ENCODE measurements at regions not wholly inside any gene's neighbourhood (a gene's known extent, or its start where the extent isn't known, plus 50 kb on each side); places are given as distances from the start of the nearest gene placed in this dataset.

DNA sequence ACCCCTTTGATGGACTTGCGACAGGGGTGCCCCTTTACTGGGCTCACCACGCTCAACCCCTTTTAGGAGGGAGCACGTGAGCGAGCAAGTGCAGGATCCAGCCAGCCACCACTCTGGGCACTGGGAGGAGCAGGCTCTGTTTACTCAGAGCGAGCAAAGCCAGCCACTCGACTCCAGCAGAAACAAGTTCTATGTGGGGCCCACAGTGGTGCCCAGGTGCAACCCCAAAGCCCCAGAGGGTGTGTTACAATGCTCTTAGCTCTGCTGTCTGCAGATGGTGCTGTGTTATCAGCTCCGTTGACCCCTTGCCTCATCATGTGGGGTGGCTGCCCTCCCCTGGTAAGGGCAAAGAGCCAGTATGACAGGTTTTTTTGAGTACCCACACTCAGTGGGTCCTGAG lies 120.3 kb upstream of the SUCLG2 start:
- TF ChIP-seq, protein P1, sequence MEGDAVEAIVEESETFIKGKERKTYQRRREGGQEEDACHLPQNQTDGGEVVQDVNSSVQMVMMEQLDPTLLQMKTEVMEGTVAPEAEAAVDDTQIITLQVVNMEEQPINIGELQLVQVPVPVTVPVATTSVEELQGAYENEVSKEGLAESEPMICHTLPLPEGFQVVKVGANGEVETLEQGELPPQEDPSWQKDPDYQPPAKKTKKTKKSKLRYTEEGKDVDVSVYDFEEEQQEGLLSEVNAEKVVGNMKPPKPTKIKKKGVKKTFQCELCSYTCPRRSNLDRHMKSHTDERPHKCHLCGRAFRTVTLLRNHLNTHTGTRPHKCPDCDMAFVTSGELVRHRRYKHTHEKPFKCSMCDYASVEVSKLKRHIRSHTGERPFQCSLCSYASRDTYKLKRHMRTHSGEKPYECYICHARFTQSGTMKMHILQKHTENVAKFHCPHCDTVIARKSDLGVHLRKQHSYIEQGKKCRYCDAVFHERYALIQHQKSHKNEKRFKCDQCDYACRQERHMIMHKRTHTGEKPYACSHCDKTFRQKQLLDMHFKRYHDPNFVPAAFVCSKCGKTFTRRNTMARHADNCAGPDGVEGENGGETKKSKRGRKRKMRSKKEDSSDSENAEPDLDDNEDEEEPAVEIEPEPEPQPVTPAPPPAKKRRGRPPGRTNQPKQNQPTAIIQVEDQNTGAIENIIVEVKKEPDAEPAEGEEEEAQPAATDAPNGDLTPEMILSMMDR (IDR thresholded peaks at IDR 0.05; ENCODE audit: low read depth, low read length) = no peak
- no peak overlapping the region for H3K4me3 ChIP-seq (ENCODE audit: low read depth, low read length)

DNA sequence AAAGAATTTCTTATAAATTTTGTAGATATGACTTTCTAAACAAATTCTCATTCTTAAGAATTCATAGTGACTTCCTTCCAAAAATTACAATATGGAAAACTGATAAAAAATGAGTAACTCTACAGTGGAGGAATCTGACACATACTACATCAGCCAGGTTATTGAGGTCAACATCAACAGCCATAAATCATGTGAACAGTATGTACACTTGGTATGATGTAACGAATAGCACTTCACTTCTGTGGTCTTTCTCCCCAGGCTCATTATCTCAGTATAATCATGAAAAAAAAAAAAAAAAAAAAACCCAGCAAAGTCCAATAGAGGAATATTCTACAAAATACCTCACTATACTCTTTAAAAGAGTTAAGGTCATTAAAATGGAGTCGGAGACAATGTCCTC lies 111.2 kb upstream of the SUCLG2 start:
- TF ChIP-seq, protein P1 (IDR thresholded peaks at IDR 0.05; ENCODE audit: low read depth, low read length) = no peak
- H3K4me3 ChIP-seq (ENCODE audit: low read depth, low read length) = no peak overlapping the region

DNA sequence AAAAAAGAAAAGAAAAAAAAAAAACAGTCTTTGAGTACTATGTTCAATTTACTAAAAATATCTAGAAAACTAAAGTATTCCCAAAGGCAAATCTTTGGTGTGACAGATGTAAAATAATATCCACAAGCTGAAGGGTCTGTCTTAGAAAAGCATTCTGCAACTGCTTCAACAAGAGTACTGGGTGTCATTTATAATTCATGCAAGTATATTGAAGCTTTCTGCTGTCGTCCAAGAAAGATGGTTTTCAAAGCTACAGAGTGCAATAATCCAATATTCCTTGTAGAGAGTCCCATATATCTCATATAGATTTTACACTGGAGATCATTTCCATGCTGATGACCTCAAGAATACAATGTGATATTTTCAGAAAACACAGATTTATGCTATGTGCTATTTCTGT lies 90.9 kb upstream of the SUCLG2 start:
- H3K4me3 ChIP-seq (ENCODE audit: low read depth, low read length) = no peak overlapping the region
- TF ChIP-seq, protein P1 (IDR thresholded peaks at IDR 0.05; ENCODE audit: low read depth, low read length) = no peak

DNA sequence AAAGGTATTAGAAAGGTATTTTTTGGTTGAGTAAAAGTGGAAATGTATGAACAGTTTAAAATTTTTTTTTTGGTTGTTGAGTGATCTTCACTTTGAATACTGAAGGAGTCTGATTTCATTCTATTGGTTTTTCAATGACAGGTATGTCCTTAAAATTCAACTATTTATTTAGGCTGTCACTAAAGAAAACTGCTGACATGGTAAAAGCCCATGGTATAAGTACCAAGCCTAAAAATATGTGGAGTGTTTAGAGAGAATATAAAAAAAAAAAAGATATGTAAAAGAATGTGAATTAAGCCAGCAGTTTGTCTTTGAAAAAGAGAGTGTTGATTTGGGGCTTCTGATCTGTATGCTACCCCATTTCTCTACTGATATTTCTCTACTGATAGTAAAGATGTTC lies 90.3 kb upstream of the SUCLG2 start:
- TF ChIP-seq, protein P1 (IDR thresholded peaks at IDR 0.05; ENCODE audit: low read depth, low read length) = no peak

DNA sequence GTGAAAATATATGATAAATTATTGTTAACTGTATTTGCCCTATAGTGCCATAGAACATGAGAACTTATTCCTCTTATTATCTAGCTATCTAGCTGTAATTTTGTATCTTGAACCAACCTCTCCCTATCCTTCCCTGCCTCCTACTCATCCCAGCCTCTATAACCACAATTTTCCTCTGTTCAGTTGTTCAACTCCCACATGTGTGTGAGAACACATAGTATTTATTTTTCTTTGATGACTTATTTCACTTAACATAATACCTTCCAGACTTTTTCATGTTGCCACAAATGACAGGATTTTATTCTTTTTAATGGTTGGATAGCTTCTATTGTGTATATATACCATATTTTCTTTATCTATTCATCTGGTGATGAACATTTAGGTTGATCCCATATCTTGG lies 85.4 kb upstream of the SUCLG2 start:
- TF ChIP-seq, protein P1 (IDR thresholded peaks at IDR 0.05; ENCODE audit: low read depth, low read length) = no peak
- H3K4me3 ChIP-seq (ENCODE audit: low read depth, low read length) = no peak overlapping the region

More for the DNA sequence above, 90.3 kb upstream of the SUCLG2 start:
- H3K4me3 ChIP-seq (ENCODE audit: low read depth, low read length) = no peak overlapping the region

DNA sequence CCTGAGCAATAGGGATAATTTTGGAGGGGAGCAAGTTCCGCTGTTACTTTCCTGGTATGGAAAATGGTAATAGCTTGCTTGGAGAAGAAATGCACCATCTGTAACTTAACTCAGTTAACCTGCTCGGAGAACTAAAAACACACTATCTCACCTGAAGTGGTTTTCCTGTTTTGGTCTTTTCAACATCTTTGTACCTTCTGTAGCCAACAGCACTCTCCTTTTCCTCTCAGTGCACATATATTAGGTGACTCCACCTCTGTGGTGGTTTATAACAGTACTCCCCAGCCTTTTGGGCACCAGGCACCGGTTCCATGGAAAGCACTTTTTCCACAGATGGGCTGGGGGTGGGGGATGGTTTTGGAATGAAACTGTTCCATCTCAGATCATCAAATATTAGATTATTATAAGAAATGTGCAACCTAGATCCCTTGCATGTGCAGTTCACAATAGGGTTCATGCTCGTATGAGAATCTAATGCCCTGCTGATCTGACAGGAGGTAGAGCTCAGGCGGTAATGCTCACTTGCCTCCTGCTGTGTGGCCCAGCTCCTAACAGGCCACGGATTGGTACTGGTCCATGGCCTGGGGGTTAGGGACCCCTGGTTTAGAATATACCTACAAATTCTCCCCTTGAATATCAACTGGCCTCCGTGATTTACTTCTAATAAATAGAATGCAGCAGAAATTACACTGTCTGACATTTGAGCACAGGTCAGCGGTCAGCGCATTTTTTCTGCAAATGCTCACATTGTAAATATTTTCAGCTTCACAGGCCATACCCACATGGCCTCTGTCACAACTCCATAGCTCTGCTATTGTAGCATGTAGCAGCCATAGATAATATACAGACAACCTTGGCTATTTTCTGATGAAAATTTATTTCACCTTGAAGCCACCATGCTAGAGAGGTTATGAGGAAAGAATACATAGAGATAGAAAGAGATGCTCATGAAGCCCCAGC lies 83.8 kb upstream of the SUCLG2 start:
- no peak overlapping the region for H3K4me3 ChIP-seq (ENCODE audit: low read depth, low read length)
- TF ChIP-seq, protein P1 (IDR thresholded peaks at IDR 0.05; ENCODE audit: low read depth, low read length) = no peak

DNA sequence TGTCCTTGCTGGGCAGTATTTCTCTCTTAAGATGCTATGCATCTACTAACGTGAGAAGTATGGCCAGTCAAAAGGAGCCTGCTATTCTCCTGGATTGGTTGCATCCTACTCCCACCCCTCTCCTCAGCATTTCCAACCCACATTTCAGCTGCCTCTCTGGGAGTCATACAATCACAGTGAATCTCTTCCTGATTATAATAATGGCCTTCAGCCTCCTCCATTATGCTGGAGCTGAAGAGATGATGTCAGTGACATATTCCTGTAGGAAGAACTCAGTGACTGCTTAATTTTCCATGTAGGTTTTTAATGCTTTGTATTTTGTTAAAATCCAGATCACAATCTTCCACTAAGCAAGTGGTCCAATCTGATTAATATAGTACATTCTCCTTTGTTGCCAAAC lies 82.7 kb upstream of the SUCLG2 start:
- H3K4me3 ChIP-seq (ENCODE audit: low read depth, low read length) = no peak overlapping the region
- TF ChIP-seq, protein P1 (IDR thresholded peaks at IDR 0.05; ENCODE audit: low read depth, low read length) = no peak
